GM23248 (cell line): ENCODE measurements at regions not wholly inside any gene's neighbourhood (a gene's known extent, or its start where the extent isn't known, plus 50 kb on each side); places are given as distances from the start of the nearest gene placed in this dataset.

Experiments
- DNase-seq: peaks from one replicate; pipeline ENCODE4 v3.0.0-alpha.2; 2015
- H2AFZ ChIP-seq: fragments of 200-600 bp; sonication (generic); 2 replicates; pipeline ENCODE4 v1.6.1; 2016; ENCODE audit warnings: antibody characterized with exemption
- H3F3A ChIP-seq: fragments of 200-600 bp; sonication (generic); 2 replicates; pipeline ENCODE4 v1.6.1; 2016; ENCODE audit warnings: mild to moderate bottlenecking, antibody characterized with exemption, mixed run types; ENCODE audit not compliant: insufficient read depth
- H3K27ac ChIP-seq: fragments of 200-600 bp; sonication (generic); 2 replicates; pipeline ENCODE4 v1.5.1; 2016; ENCODE audit warnings: mild to moderate bottlenecking
- H3K27me3 ChIP-seq: fragments of 200-600 bp; sonication (generic); replicated peaks from 2 replicates; pipeline ENCODE4 v1.6.1; 2016; ENCODE audit warnings: mild to moderate bottlenecking; ENCODE audit not compliant: insufficient read depth
- H3K36me3 ChIP-seq: fragments of 200-600 bp; sonication (generic); 2 replicates; pipeline ENCODE4 v1.6.1; 2016; ENCODE audit warnings: low read depth, mild to moderate bottlenecking
- H3K4me1 ChIP-seq: fragments of 200-600 bp; sonication (generic); 2 replicates; pipeline ENCODE4 v1.6.1; 2016; ENCODE audit warnings: mild to moderate bottlenecking; ENCODE audit not compliant: insufficient read depth
- H3K4me2 ChIP-seq: fragments of 200-600 bp; sonication (generic); one replicate; pipeline ENCODE4 v1.6.1; 2016; ENCODE audit warnings: mild to moderate bottlenecking; ENCODE audit not compliant: unreplicated experiment
- H3K4me3 ChIP-seq: fragments of 200-600 bp; sonication (generic); 2 replicates; pipeline ENCODE4 v1.5.1; 2016; ENCODE audit warnings: mild to moderate bottlenecking
- H3K79me2 ChIP-seq: fragments of 200-600 bp; sonication (generic); 2 replicates; pipeline ENCODE4 v1.6.1; 2016; ENCODE audit warnings: mild to moderate bottlenecking; ENCODE audit not compliant: insufficient read depth
- H3K9ac ChIP-seq: fragments of 200-600 bp; sonication (generic); 2 replicates; pipeline ENCODE4 v1.6.1; 2016; ENCODE audit warnings: mild to moderate bottlenecking
- H3K9me2 ChIP-seq: fragments of 200-600 bp; sonication (generic); 2 replicates; pipeline ENCODE4 v1.6.1; 2016; ENCODE audit warnings: mixed run types, mild to moderate bottlenecking, moderate library complexity; ENCODE audit not compliant: insufficient read depth
- H3K9me3 ChIP-seq: fragments of 200-600 bp; sonication (generic); one replicate; pipeline ENCODE4 v1.6.1; 2017; ENCODE audit warnings: low read depth
- H4K20me1 ChIP-seq: fragments of 200-600 bp; sonication (generic); 2 replicates; pipeline ENCODE4 v1.6.0; 2016; ENCODE audit not compliant: insufficient read depth
- EZH2 ChIP-seq: fragments of 200-600 bp; sonication (generic); IDR thresholded peaks from 2 replicates; pipeline ENCODE4 v1.6.1; 2018; ENCODE audit warnings: antibody characterized with exemption, mild to moderate bottlenecking; ENCODE audit not compliant: insufficient read depth, poor library complexity, severe bottlenecking
- EZH2phosphoT487 ChIP-seq: fragments of 200-600 bp; sonication (generic); IDR thresholded peaks from 2 replicates; pipeline ENCODE4 v1.6.1; 2018; ENCODE audit warnings: antibody characterized with exemption, moderate library complexity, mild to moderate bottlenecking, low read depth; ENCODE audit not compliant: insufficient read depth
- WGBS, 2 experiments: methylation state at CpG; one replicate each; pipeline ENCODE4 v1.1.6; 2015 to 2017; ENCODE audit warnings: low lambda C conversion rate in 2 of 2, low coverage in 1 of 2; ENCODE audit errors: missing lambda C conversion rate in 2 of 2; 5-methylcytosine and 5-hydroxymethylcytosine counted together
- in situ Hi-C: fragments of 300-500 bp; cut with MboI; formaldehyde crosslinking; loops from 2 replicates; pipeline ENCODE4 v1.15.0; 2020

DNA sequence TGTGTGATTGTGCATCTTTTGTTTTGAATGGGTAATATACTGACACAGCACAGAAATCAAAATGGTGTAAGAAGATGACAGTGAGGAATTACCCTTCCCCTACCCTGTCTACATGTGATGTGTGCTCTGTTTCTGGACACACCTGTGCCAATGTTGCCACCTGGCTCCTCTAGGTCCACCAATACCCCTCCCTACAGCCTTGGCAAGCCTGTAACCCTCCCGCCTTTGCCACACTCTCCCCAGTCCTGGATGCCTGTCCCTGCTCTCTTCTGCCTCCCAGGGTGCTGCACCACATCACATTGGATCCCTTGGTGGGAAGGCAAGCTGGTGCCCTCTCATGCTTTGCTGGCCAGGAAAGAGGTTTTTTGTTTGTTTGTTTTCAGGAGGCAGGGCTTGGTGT, 289.5 kb upstream of the N4BP1 start:
- H3K79me2 ChIP-seq: no peaks in the 10 kb centered on the region
- no peak for DNase-seq
- no peaks in the 10 kb centered on the region for H3K9me2 ChIP-seq
- H3K4me3 ChIP-seq: no peak overlapping the region
- WGBS, 2 experiments: 8 to 11% methylated on average over 1 of the region's 1 CpG
- no peaks in the 10 kb centered on the region for H3K27me3 ChIP-seq
- no peak overlapping the region for H2AFZ ChIP-seq
- no peak overlapping the region for H3K27ac ChIP-seq
- no peaks in the 10 kb centered on the region for H3K9me3 ChIP-seq
- in situ Hi-C loops: no loop called here
- H3F3A ChIP-seq: no peaks in the 10 kb centered on the region
- H3K4me2 ChIP-seq: no peak overlapping the region
- no peaks in the 10 kb centered on the region for H4K20me1 ChIP-seq
- no peaks in the 10 kb centered on the region for H3K36me3 ChIP-seq
- H3K9ac ChIP-seq: no peak overlapping the region
- TF ChIP-seq EZH2: no peak
- no peak for TF ChIP-seq EZH2phosphoT487
- no peaks in the 10 kb centered on the region for H3K4me1 ChIP-seq

DNA sequence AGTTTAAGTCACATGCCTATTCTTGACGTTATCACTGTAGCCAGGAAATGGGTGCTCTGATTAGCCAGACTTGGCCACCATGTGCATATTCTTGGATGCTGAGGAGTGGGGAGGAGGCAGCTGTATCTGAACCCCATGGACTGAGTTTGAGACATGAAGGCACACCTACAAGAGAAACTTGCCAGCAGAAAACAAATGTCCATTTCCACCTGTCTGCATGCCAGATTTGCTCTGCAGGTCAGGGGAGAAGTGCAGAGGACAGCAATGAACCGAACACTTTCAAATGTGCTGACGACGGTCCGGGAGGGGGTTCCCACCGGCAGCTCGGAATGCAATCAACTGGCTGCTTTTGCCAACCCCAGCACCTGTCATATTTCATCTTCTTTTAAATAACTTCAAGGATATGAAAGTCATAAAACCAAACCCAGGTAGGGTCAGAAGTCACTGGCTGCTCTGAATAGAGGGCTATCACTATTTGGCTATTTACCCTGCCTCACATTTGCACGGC, 287.8 kb upstream of the N4BP1 start:
- no peak overlapping the region for H3K4me2 ChIP-seq
- no peaks in the 10 kb centered on the region for H3K27me3 ChIP-seq
- no peaks in the 10 kb centered on the region for H3K36me3 ChIP-seq
- H3K4me3 ChIP-seq: no peak overlapping the region
- no peak overlapping the region for H2AFZ ChIP-seq
- H3F3A ChIP-seq: no peaks in the 10 kb centered on the region
- DNase-seq: no peak
- no peaks in the 10 kb centered on the region for H3K79me2 ChIP-seq
- no peak overlapping the region for H3K27ac ChIP-seq
- no peak for TF ChIP-seq EZH2
- no peak for TF ChIP-seq EZH2phosphoT487
- no peaks in the 10 kb centered on the region for H3K9me3 ChIP-seq
- no peaks in the 10 kb centered on the region for H4K20me1 ChIP-seq
- in situ Hi-C loops: no loop called here
- 10 to 11% methylated on average over 8 of the region's 8 CpGs for WGBS, 2 experiments
- H3K9ac ChIP-seq: no peak overlapping the region
- H3K4me1 ChIP-seq: no peaks in the 10 kb centered on the region
- H3K9me2 ChIP-seq: no peaks in the 10 kb centered on the region

- DNase-seq: no peak
- no peak for TF ChIP-seq EZH2
- no peak for TF ChIP-seq EZH2phosphoT487
- 0 to 3% methylated on average over 5 of the region's 5 CpGs for WGBS, 2 experiments
Measured at GRCh38 chr16:48895142-48895541, 285.2 kb upstream of the N4BP1 start.

DNA sequence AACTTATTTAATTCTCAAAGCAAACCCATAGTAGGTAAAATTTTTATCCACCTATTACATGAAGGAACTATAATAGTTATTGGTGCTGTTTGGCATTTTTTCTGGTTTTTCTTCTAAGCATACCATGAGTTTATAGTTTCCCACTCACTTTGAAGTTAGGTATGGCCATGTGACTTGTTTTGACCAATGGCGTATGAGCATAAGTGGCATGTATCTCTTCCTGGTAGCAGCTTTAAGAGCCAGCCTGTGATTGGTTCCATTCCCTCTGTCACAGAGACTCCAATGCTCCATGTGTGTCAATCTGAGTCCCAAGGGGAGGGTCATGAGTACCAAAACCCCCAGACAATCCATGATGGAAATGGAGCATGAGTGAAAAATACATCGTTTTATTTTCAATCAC, 282.9 kb upstream of the N4BP1 start:
- no peaks in the 10 kb centered on the region for H3K9me2 ChIP-seq
- no peaks in the 10 kb centered on the region for H4K20me1 ChIP-seq
- no peak overlapping the region for H3K4me3 ChIP-seq
- in situ Hi-C loops: no loop called here
- no peak for DNase-seq
- no peaks in the 10 kb centered on the region for H3K79me2 ChIP-seq
- H3K36me3 ChIP-seq: no peaks in the 10 kb centered on the region
- no peak overlapping the region for H3K4me2 ChIP-seq
- no peaks in the 10 kb centered on the region for H3K27me3 ChIP-seq
- H3K4me1 ChIP-seq: no peaks in the 10 kb centered on the region
- H3K9me3 ChIP-seq: no peaks in the 10 kb centered on the region
- WGBS, 2 experiments: 61 to 79% methylated on average over 2 of the region's 2 CpGs
- no peak overlapping the region for H2AFZ ChIP-seq
- no peak overlapping the region for H3K9ac ChIP-seq
- TF ChIP-seq EZH2phosphoT487 (no peak), EZH2 (no peak)
- no peak overlapping the region for H3K27ac ChIP-seq
- no peaks in the 10 kb centered on the region for H3F3A ChIP-seq

More at GRCh38 chr16:48895142-48895541, 285.2 kb upstream of the N4BP1 start:
- Histone ChIP-seq H2AFZ (no peak overlapping the region), H3F3A (no peaks in the 10 kb centered on the region), H3K9me3 (no peaks in the 10 kb centered on the region), H3K4me3 (no peak overlapping the region), H3K4me1 (no peaks in the 10 kb centered on the region), H3K79me2 (no peaks in the 10 kb centered on the region), H3K27ac (no peak overlapping the region), H4K20me1 (no peaks in the 10 kb centered on the region), H3K9me2 (no peaks in the 10 kb centered on the region), H3K36me3 (no peaks in the 10 kb centered on the region), H3K27me3 (no peaks in the 10 kb centered on the region), H3K4me2 (no peak overlapping the region), H3K9ac (no peak overlapping the region)
- in situ Hi-C loops: no loop called here
